COR-L47 (cell line): ENCODE measurements at regions not wholly inside any gene's neighbourhood (a gene's known extent, or its start where the extent isn't known, plus 50 kb on each side); places are given as distances from the start of the nearest gene placed in this dataset.
A peak's percentile ranks its signal among the peaks of the same experiment; 100 is the strongest.
"Not testable (repeated sequence)": the region's sequence is repeated elsewhere in the genome, so short reads cannot be mapped to it uniquely, and the experiment has no call there.

Experiments
- DNase-seq: peaks from one replicate; lab custom pipeline; 2025; lab: John Stamatoyannopoulos, UW

GRCh38 chr15:98330258-98330657 is 318.1 kb upstream of the IGF1R start:
- no peak for DNase-seq

- peak; percentile 94 for DNase-seq
Measured at GRCh38 chr15:98330692-98331435, 317.5 kb upstream of the IGF1R start.

GRCh38 chr15:98331676-98332075 is 316.7 kb upstream of the IGF1R start:
- DNase-seq: no peak

- no peak for DNase-seq
Measured at GRCh38 chr15:98333251-98333650, 315.1 kb upstream of the IGF1R start.

- no peak for DNase-seq
Measured at GRCh38 chr15:98342911-98343310, 305.4 kb upstream of the IGF1R start.

GRCh38 chr15:98344591-98344990 is 303.7 kb upstream of the IGF1R start:
- DNase-seq: no peak

GRCh38 chr15:98347001-98347400 is 301.3 kb upstream of the IGF1R start:
- DNase-seq: no peak

GRCh38 chr15:98347866-98348265 is 300.5 kb upstream of the IGF1R start:
- DNase-seq: no peak

GRCh38 chr15:98350276-98350675 is 298.1 kb upstream of the IGF1R start:
- no peak for DNase-seq

GRCh38 chr15:98358274-98358673 is 290.1 kb upstream of the IGF1R start:
- not testable (repeated sequence) for DNase-seq

GRCh38 chr15:98358971-98359370 is 289.4 kb upstream of the IGF1R start:
- DNase-seq: no peak

- no peak for DNase-seq
Measured at GRCh38 chr15:98363416-98363815, 284.9 kb upstream of the IGF1R start.

- DNase-seq: no peak
Measured at GRCh38 chr15:98363955-98364354, 284.4 kb upstream of the IGF1R start.

GRCh38 chr15:98369081-98369716 is 279.1 kb upstream of the IGF1R start:
- DNase-seq: no peak

- DNase-seq: peak; percentile 15
Measured at GRCh38 chr15:98375513-98376340, 272.6 kb upstream of the IGF1R start.

GRCh38 chr15:98380721-98381120 is 267.6 kb upstream of the IGF1R start:
- DNase-seq: no peak

GRCh38 chr15:98381446-98381845 is 266.9 kb upstream of the IGF1R start:
- DNase-seq: no peak

GRCh38 chr15:98382139-98382538 is 266.2 kb upstream of the IGF1R start:
- no peak for DNase-seq

- DNase-seq: no peak
Measured at GRCh38 chr15:98383571-98383970, 264.8 kb upstream of the IGF1R start.

- DNase-seq: no peak
Measured at GRCh38 chr15:98384328-98385029, 263.9 kb upstream of the IGF1R start.

- no peak for DNase-seq
Measured at GRCh38 chr15:98385752-98386381, 262.5 kb upstream of the IGF1R start.

- DNase-seq: no peak
Measured at GRCh38 chr15:98386561-98386960, 261.8 kb upstream of the IGF1R start.
